ENCODE measurements at regions not wholly inside any gene's neighbourhood (a gene's known extent, or its start where the extent isn't known, plus 50 kb on each side); places are given as distances from the start of the nearest gene placed in this dataset.

GRCh38 chr7:28350662-28351061 lies 61.7 kb upstream of the CREB5 start:
- intact Hi-C loops (cut with micrococcal nuclease): no loop called here
- Mint-ChIP-seq H3K36me3 (ENCODE audit: low read depth) (no peaks in the 10 kb centered on the region), H3K9me3 (no peaks in the 10 kb centered on the region), H3K27ac (no peak overlapping the region), H3K4me1 (ENCODE audit: low read depth) (no peaks in the 10 kb centered on the region), H3K27me3 (peaks cover 21% of the 10 kb centered on the region), H3K4me3 (no peak overlapping the region)

- Mint-ChIP-seq H3K4me1 (ENCODE audit: low read depth) (no peaks in the 10 kb centered on the region), H3K27me3 (peaks cover 21% of the 10 kb centered on the region), H3K27ac (no peak overlapping the region), H3K4me3 (no peak overlapping the region), H3K9me3 (no peaks in the 10 kb centered on the region), H3K36me3 (ENCODE audit: low read depth) (no peaks in the 10 kb centered on the region)
- intact Hi-C loops (cut with micrococcal nuclease): no loop called here
Observed at GRCh38 chr7:28351450-28351849, 60.9 kb upstream of the CREB5 start.

GRCh38 chr7:28354601-28355402 lies 57.5 kb upstream of the CREB5 start:
- no peak overlapping the region for H3K4me3 Mint-ChIP-seq
- H3K9me3 Mint-ChIP-seq: no peaks in the 10 kb centered on the region
- H3K27ac Mint-ChIP-seq: no peak overlapping the region
- intact Hi-C loops (cut with micrococcal nuclease): no loop called here
- no peaks in the 10 kb centered on the region for H3K36me3 Mint-ChIP-seq (ENCODE audit: low read depth)
- peaks cover 24% of the 10 kb centered on the region for H3K27me3 Mint-ChIP-seq
- H3K4me1 Mint-ChIP-seq (ENCODE audit: low read depth): no peaks in the 10 kb centered on the region

- no peaks in the 10 kb centered on the region for H3K9me3 Mint-ChIP-seq
- H3K4me1 Mint-ChIP-seq (ENCODE audit: low read depth): no peaks in the 10 kb centered on the region
- H3K4me3 Mint-ChIP-seq: no peak overlapping the region
- no peaks in the 10 kb centered on the region for H3K36me3 Mint-ChIP-seq (ENCODE audit: low read depth)
- H3K27ac Mint-ChIP-seq: no peak overlapping the region
- H3K27me3 Mint-ChIP-seq: peaks cover 18% of the 10 kb centered on the region
- intact Hi-C loops (cut with micrococcal nuclease): no loop called here
Observed at GRCh38 chr7:28355635-28356319, 56.5 kb upstream of the CREB5 start.

GRCh38 chr7:28356619-28357018 lies 55.7 kb upstream of the CREB5 start:
- Mint-ChIP-seq H3K9me3 (no peaks in the 10 kb centered on the region), H3K27me3 (peaks cover 15% of the 10 kb centered on the region), H3K36me3 (ENCODE audit: low read depth) (no peaks in the 10 kb centered on the region), H3K27ac (no peak overlapping the region), H3K4me3 (no peak overlapping the region), H3K4me1 (ENCODE audit: low read depth) (no peaks in the 10 kb centered on the region)
- intact Hi-C loops (cut with micrococcal nuclease): no loop called here

GRCh38 chr7:28358423-28358868 lies 53.9 kb upstream of the CREB5 start:
- no peaks in the 10 kb centered on the region for H3K9me3 Mint-ChIP-seq
- no peak overlapping the region for H3K27ac Mint-ChIP-seq
- H3K4me3 Mint-ChIP-seq: no peak overlapping the region
- H3K27me3 Mint-ChIP-seq: peaks cover 9% of the 10 kb centered on the region
- intact Hi-C loops (cut with micrococcal nuclease): no loop called here
- H3K36me3 Mint-ChIP-seq (ENCODE audit: low read depth): no peaks in the 10 kb centered on the region
- no peaks in the 10 kb centered on the region for H3K4me1 Mint-ChIP-seq (ENCODE audit: low read depth)

GRCh38 chr7:28360739-28361138 lies 51.6 kb upstream of the CREB5 start:
- intact Hi-C loops (cut with micrococcal nuclease): no loop called here
- peaks cover 21% of the 10 kb centered on the region for H3K27me3 Mint-ChIP-seq
- H3K4me3 Mint-ChIP-seq: no peak overlapping the region
- H3K4me1 Mint-ChIP-seq (ENCODE audit: low read depth): no peaks in the 10 kb centered on the region
- no peaks in the 10 kb centered on the region for H3K36me3 Mint-ChIP-seq (ENCODE audit: low read depth)
- peaks cover 10% of the 10 kb centered on the region for H3K9me3 Mint-ChIP-seq
- H3K27ac Mint-ChIP-seq: no peak overlapping the region

- intact Hi-C loops (cut with micrococcal nuclease): no loop called here
- H3K4me3 Mint-ChIP-seq: no peak overlapping the region
- no peaks in the 10 kb centered on the region for H3K36me3 Mint-ChIP-seq (ENCODE audit: low read depth)
- no peak overlapping the region for H3K27ac Mint-ChIP-seq
- H3K4me1 Mint-ChIP-seq (ENCODE audit: low read depth): no peaks in the 10 kb centered on the region
- peaks cover 10% of the 10 kb centered on the region for H3K9me3 Mint-ChIP-seq
- H3K27me3 Mint-ChIP-seq: peaks cover 20% of the 10 kb centered on the region
Observed at GRCh38 chr7:28361551-28361950, 50.8 kb upstream of the CREB5 start.

GRCh38 chr7:28362182-28362581 lies 50.1 kb upstream of the CREB5 start:
- intact Hi-C loops (cut with micrococcal nuclease): no loop called here
- Mint-ChIP-seq H3K36me3 (ENCODE audit: low read depth) (no peaks in the 10 kb centered on the region), H3K27ac (no peak overlapping the region), H3K9me3 (peaks cover 10% of the 10 kb centered on the region), H3K27me3 (peaks cover 21% of the 10 kb centered on the region), H3K4me1 (ENCODE audit: low read depth) (no peaks in the 10 kb centered on the region), H3K4me3 (no peak overlapping the region)

All from dendritic cell treated with granulocyte-macrophage colony-stimulating factor and Interleukin-4, amounts not matched to agents 40 ng/mL and 50 ng/mL, for 4 days (primary cell).